ENCODE measurements at regions not wholly inside any gene's neighbourhood (a gene's known extent, or its start where the extent isn't known, plus 50 kb on each side); places are given as distances from the start of the nearest gene placed in this dataset.

DNA sequence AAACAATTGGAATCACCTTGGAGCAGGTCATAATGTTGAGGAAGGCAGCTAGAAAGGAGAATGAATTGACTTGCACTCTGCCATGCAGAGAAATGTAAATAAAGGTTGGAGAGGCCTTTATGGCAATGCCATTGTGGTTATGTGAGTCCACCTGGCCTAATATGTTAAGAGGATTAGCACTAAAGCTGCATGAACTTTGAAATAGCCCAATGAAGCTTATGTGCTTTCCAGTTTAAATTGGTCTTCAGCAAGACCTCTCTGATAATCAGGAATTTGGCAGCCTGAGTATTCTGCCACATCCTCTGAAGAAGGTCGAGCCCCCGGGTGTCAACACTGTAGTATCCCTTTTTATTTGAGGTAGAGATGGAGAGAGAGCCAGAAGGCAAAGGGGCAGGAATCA is 464.9 kb downstream of the CDH2 start:
- DNase-seq (no peak), ATAC-seq (no peak)
- Histone ChIP-seq H3K9me3 (peaks cover 0 to 7% of the 10 kb centered on the region in 2 donors), H3K27me3 (no peaks in the 10 kb centered on the region), H3K4me1 (no peaks in the 10 kb centered on the region), H3K4me3 (no peak overlapping the region), H3K27ac (no peak overlapping the region), H3K36me3 (no peaks in the 10 kb centered on the region)
- intact Hi-C loops (cut with DNase I), result no loop called here
- TF ChIP-seq, protein P1, sequence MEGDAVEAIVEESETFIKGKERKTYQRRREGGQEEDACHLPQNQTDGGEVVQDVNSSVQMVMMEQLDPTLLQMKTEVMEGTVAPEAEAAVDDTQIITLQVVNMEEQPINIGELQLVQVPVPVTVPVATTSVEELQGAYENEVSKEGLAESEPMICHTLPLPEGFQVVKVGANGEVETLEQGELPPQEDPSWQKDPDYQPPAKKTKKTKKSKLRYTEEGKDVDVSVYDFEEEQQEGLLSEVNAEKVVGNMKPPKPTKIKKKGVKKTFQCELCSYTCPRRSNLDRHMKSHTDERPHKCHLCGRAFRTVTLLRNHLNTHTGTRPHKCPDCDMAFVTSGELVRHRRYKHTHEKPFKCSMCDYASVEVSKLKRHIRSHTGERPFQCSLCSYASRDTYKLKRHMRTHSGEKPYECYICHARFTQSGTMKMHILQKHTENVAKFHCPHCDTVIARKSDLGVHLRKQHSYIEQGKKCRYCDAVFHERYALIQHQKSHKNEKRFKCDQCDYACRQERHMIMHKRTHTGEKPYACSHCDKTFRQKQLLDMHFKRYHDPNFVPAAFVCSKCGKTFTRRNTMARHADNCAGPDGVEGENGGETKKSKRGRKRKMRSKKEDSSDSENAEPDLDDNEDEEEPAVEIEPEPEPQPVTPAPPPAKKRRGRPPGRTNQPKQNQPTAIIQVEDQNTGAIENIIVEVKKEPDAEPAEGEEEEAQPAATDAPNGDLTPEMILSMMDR (IDR thresholded peaks at IDR 0.05), result no peak

DNA sequence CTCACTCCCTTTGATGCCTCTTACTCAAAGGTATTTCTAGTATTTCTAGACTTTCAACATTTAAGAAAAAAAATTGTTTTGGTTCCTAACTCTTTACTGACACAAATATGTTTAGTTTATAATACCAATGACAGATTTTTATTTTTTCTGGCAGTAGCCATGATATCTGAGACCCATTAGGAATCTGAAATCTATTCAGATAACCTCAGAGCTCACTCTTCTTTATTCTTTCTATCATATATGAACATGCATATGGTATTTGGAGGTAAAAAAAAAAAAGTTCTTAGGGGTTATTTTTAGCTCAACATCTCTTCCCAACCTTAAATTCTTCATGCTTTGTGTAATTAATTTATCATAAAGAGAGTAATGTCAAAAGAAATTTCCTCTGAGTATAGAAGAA is 465.5 kb downstream of the CDH2 start:
- no peak overlapping the region for H3K27ac ChIP-seq
- no peak for DNase-seq

DNA sequence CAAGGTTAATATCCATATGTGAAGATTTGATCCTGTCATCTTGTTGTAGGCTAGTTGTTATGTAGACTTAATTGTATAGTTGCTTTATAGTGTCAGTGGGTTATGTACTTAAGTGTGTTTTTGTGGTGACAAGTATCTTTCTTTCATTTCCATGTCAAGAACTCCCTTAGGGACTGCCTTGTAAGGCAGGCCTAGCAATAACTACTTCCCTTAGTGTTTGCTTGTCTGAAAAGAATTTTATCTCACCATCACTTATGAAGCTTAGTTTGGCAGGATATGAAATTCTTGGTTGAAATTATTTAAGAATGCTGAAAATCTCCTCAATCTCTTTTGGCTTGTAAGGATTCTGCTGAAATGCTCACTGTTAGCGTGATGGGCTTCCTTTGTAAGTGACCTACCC is 467.6 kb downstream of the CDH2 start:
- intact Hi-C loops (cut with DNase I), result no loop called here
- Histone ChIP-seq H3K36me3 (no peaks in the 10 kb centered on the region), H3K27me3 (no peaks in the 10 kb centered on the region), H3K4me3 (no peak overlapping the region), H3K9me3 (peaks cover 0 to 7% of the 10 kb centered on the region in 2 donors), H3K4me1 (no peaks in the 10 kb centered on the region), H3K27ac (no peak overlapping the region)
- TF ChIP-seq, protein P1 (IDR thresholded peaks at IDR 0.05), result no peak
- DNase-seq, result no peak
- ATAC-seq, result no peak

More for the DNA sequence above, 465.5 kb downstream of the CDH2 start:
- H3K9me3 ChIP-seq, result peaks cover 0 to 7% of the 10 kb centered on the region in 2 donors
- no peaks in the 10 kb centered on the region for H3K4me1 ChIP-seq
- no peak for ATAC-seq
- H3K36me3 ChIP-seq, result no peaks in the 10 kb centered on the region
- no peak overlapping the region for H3K4me3 ChIP-seq
- TF ChIP-seq, protein P1 (IDR thresholded peaks at IDR 0.05), result no peak
- H3K27me3 ChIP-seq, result no peaks in the 10 kb centered on the region
- intact Hi-C loops (cut with DNase I), result no loop called here

DNA sequence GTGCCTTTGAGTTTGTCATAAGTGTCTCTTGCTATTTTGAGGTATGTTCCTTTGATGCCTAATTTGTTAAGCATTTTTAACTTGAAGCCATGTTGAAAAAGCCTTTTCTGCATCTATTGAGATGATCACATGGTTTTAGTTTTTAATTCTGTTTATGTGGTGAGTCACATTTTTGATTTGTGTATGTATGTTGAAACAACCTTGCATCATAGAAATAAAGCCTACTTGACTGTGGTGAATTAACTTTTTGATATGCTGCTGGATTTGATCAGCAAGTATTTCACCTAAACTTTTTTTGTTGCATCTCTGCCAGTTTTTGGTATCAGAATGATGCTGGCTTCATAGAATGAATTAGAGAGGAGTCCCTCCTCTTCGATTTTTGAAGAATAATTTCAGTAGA is 469.7 kb downstream of the CDH2 start:
- Histone ChIP-seq H3K27ac (no peak overlapping the region), H3K9me3 (peaks cover 0 to 7% of the 10 kb centered on the region in 2 donors), H3K4me3 (no peak overlapping the region), H3K4me1 (no peaks in the 10 kb centered on the region), H3K36me3 (no peaks in the 10 kb centered on the region), H3K27me3 (no peaks in the 10 kb centered on the region)
- intact Hi-C loops (cut with DNase I), result no loop called here
- no peak for ATAC-seq
- DNase-seq, result no peak
- TF ChIP-seq, protein P1 (IDR thresholded peaks at IDR 0.05), result no peak

DNA sequence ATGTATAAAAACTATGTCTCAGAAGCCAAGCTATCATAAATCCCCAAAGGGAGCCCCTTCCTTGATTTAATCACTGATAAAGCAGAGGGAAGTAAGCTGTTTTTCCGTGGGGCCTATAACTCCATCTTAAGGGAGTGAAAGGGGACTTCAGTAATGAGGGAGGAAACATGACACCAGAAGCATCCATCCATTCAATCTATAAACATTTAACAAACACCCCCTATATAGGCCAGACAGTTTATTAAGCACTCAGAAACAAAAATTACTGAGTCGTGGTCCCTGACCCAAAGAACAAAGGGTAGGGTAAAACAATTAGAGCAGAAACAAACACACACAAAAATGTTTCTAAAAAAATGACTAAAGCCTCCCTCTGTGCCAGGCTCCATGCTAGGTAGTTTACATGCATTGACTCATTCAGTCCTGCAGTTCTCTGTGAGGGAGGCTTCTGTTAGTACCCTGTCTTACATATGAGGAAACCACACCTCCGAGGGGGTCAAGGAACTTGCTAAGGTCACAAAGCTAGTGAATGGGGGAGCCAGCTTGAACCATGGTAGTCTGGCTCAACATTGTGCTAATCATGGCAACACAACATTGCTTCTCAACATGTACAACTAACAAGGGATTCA is 472.1 kb downstream of the CDH2 start:
- H3K9me3 ChIP-seq, result peaks cover 0 to 7% of the 10 kb centered on the region in 2 donors
- intact Hi-C loops (cut with DNase I), result no loop called here
- DNase-seq, result no peak
- TF ChIP-seq, protein P1 (IDR thresholded peaks at IDR 0.05), result no peak
- H3K4me1 ChIP-seq, result no peaks in the 10 kb centered on the region
- no peaks in the 10 kb centered on the region for H3K27me3 ChIP-seq
- no peak for ATAC-seq
- no peak overlapping the region for H3K27ac ChIP-seq
- H3K36me3 ChIP-seq, result no peaks in the 10 kb centered on the region
- H3K4me3 ChIP-seq, result no peak overlapping the region

All from left lung (tissue), 4 donors.